ENCODE measurements at regions not wholly inside any gene's neighbourhood (a gene's known extent, or its start where the extent isn't known, plus 50 kb on each side); places are given as distances from the start of the nearest gene placed in this dataset.

- no peak overlapping the region for H3K9ac ChIP-seq (ENCODE audit: low read depth, low read length)
- DNase-seq (no peak), ATAC-seq (ENCODE audit: low read depth) (no peak)
- 94% methylated on average over 8 of the region's 16 CpGs; no CpG with 5 or more reads in 1 of the 2 experiments for WGBS, 2 experiments (ENCODE audit: extremely low coverage in 2 of 2, insufficient read length in 1 of 2)
- peaks cover 5% of the 10 kb centered on the region for H3K9me3 ChIP-seq (ENCODE audit: control insufficient read depth, insufficient read depth, low read length)
- no peaks in the 10 kb centered on the region for H3K27me3 ChIP-seq (ENCODE audit: control insufficient read depth, insufficient read depth, low read length)
- no peak overlapping the region for H3K56ac ChIP-seq (ENCODE audit: extremely low read depth, insufficient read depth, low read length)
- ChIA-PET CTCF (interaction anchor here (1.2 kb wide), 1 partner anchor 9 kb away, joined by 3 read pairs; no protein-coding TSS in a partner anchor), POLR2A (ENCODE audit: unreplicated experiment) (no interaction called here)
- H3K4ac ChIP-seq (ENCODE audit: low read depth, low read length) = no peak overlapping the region
- no peak overlapping the region for H2BK15ac ChIP-seq (ENCODE audit: low read depth, low read length)
- peaks cover 10 to 39% of the 10 kb centered on the region in 2 experiments for H3K79me1 ChIP-seq (ENCODE audit: low read depth in 1 of 2, low read length in 2 of 2)
- in situ Hi-C loops (cut with MboI; ENCODE audit: low sequenced_read_pairs) = no loop called here
- H3K36me3 ChIP-seq (ENCODE audit: control insufficient read depth, insufficient read depth, low read length) = peaks cover 3% of the 10 kb centered on the region; the same call in 1 of the 2 replicates
- H2AK9ac ChIP-seq (replicated peaks; ENCODE audit: low read depth, low read length, poor library complexity) = no peak overlapping the region
- H3K23ac ChIP-seq (ENCODE audit: low read depth, low read length) = no peak overlapping the region
- dilution Hi-C loops (cut with HindIII; ENCODE audit: low sequenced_read_pairs, unreplicated experiment) = no loop called here
- H3K4me2 ChIP-seq (ENCODE audit: low read depth, low read length) = no peak overlapping the region
- TF ChIP-seq NFE2L2 (IDR thresholded peaks at IDR 0.05; ENCODE audit: low read depth, low read length) = no peak
- TF ChIP-seq RCOR1 (IDR thresholded peaks at IDR 0.05; ENCODE audit: insufficient replicate concordance, low read length) = no peak
- TF ChIP-seq POLR2A (IDR thresholded peaks at IDR 0.05; ENCODE audit: low read depth, low read length) = no peak
- no peak for TF ChIP-seq BHLHE40 (IDR thresholded peaks at IDR 0.05; ENCODE audit: low read depth, low read length)
- no peak for TF ChIP-seq SMC3 (IDR thresholded peaks at IDR 0.05; ENCODE audit: low read depth, low read length)
- TF ChIP-seq CHD1 (IDR thresholded peaks at IDR 0.05; ENCODE audit: low read depth, low read length) = no peak
- no peak for TF ChIP-seq RAD21 (IDR thresholded peaks at IDR 0.05; ENCODE audit: low read length)
- no peak for TF ChIP-seq MAZ (IDR thresholded peaks at IDR 0.05; ENCODE audit: borderline replicate concordance, low read depth, low read length)
- TF ChIP-seq, protein P1, sequence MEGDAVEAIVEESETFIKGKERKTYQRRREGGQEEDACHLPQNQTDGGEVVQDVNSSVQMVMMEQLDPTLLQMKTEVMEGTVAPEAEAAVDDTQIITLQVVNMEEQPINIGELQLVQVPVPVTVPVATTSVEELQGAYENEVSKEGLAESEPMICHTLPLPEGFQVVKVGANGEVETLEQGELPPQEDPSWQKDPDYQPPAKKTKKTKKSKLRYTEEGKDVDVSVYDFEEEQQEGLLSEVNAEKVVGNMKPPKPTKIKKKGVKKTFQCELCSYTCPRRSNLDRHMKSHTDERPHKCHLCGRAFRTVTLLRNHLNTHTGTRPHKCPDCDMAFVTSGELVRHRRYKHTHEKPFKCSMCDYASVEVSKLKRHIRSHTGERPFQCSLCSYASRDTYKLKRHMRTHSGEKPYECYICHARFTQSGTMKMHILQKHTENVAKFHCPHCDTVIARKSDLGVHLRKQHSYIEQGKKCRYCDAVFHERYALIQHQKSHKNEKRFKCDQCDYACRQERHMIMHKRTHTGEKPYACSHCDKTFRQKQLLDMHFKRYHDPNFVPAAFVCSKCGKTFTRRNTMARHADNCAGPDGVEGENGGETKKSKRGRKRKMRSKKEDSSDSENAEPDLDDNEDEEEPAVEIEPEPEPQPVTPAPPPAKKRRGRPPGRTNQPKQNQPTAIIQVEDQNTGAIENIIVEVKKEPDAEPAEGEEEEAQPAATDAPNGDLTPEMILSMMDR (conservative IDR thresholded peaks at IDR 0.05; ENCODE audit: low read depth, low read length) = no peak
- no peak for TF ChIP-seq CEBPB (IDR thresholded peaks at IDR 0.05; ENCODE audit: low read depth, low read length)
- TF ChIP-seq FOS (IDR thresholded peaks at IDR 0.05; ENCODE audit: low read depth, low read length) = no peak
- no peak for TF ChIP-seq MXI1 (IDR thresholded peaks at IDR 0.05; ENCODE audit: borderline replicate concordance, low read depth, low read length)
- TF ChIP-seq, protein P2, sequence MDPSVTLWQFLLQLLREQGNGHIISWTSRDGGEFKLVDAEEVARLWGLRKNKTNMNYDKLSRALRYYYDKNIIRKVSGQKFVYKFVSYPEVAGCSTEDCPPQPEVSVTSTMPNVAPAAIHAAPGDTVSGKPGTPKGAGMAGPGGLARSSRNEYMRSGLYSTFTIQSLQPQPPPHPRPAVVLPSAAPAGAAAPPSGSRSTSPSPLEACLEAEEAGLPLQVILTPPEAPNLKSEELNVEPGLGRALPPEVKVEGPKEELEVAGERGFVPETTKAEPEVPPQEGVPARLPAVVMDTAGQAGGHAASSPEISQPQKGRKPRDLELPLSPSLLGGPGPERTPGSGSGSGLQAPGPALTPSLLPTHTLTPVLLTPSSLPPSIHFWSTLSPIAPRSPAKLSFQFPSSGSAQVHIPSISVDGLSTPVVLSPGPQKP (IDR thresholded peaks at IDR 0.05; ENCODE audit: borderline replicate concordance, low read depth, low read length) = no peak
- TF ChIP-seq USF2 (IDR thresholded peaks at IDR 0.05; ENCODE audit: low read depth, low read length) = no peak
- TF ChIP-seq MAFK (IDR thresholded peaks at IDR 0.05; ENCODE audit: low read depth, low read length) = no peak
- no peak for TF ChIP-seq RFX5 (IDR thresholded peaks at IDR 0.05; ENCODE audit: low read depth, low read length)
- H2BK120ac ChIP-seq (ENCODE audit: low read depth, low read length) = no peak overlapping the region
- H4K20me1 ChIP-seq (ENCODE audit: insufficient read depth, low read length) = peaks cover 29% of the 10 kb centered on the region
- no TSS peak for BruUV-seq (replicated peaks)
- H2BK5ac ChIP-seq (ENCODE audit: low read depth, low read length, poor library complexity, severe bottlenecking) = no peak overlapping the region
- no peak overlapping the region for H3K18ac ChIP-seq (ENCODE audit: low read depth, low read length)
- H3K9me1 ChIP-seq (ENCODE audit: insufficient read depth, low read length) = peaks cover 10% of the 10 kb centered on the region; the same call in 1 of the 2 replicates
- no peak overlapping the region for H3K14ac ChIP-seq (replicated peaks; ENCODE audit: low read depth, low read length)
- no peak overlapping the region for H4K5ac ChIP-seq (ENCODE audit: low read depth, low read length)
- H4K91ac ChIP-seq (ENCODE audit: insufficient read depth, low read depth, low read length) = no peak overlapping the region
- peaks cover 4% of the 10 kb centered on the region; the same call in 1 of the 2 replicates for H3K4me1 ChIP-seq (ENCODE audit: control insufficient read depth, insufficient read depth, low read length)
- no peak overlapping the region for H2AK5ac ChIP-seq (ENCODE audit: low read depth, low read length)
- H3K4me3 ChIP-seq (ENCODE audit: insufficient read depth, low read depth, low read length) = no peak overlapping the region
- no peak overlapping the region for H2AFZ ChIP-seq (replicated peaks; ENCODE audit: low read length, poor library complexity)
- no peak overlapping the region for H4K8ac ChIP-seq (ENCODE audit: low read depth in 2 of 2, low read length in 2 of 2)
- intact Hi-C loops (cut with micrococcal nuclease) = no loop called here
- H3K27ac ChIP-seq (ENCODE audit: insufficient read depth, low read length) = no peak overlapping the region
- H2BK20ac ChIP-seq (ENCODE audit: low read depth, low read length) = no peak overlapping the region
Measured at GRCh38 chr16:85544668-85545067, 68.5 kb upstream of the GSE1 start.

Measured in IMR-90 (cell line).